ENCODE measurements at regions not wholly inside any gene's neighbourhood (a gene's known extent, or its start where the extent isn't known, plus 50 kb on each side); places are given as distances from the start of the nearest gene placed in this dataset.

DNA sequence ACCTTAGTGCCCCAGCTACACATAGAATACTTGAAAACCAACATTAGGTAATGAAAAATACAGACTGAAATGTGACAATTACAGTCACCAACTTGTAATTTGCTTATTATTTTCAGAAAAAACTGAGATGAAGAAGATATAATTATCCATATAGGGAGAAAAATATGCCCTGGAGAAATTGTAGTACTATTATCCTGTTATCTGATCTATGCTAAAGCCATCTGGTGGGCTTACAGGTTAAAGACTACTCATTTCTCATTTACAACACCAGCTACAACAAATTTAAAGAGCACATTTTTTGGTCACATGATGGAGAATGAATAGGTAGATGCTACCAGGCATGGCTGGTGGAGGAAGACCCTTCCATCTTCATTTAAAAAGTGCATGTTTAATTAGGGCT is 79.6 kb upstream of the NYAP2 start:
- H3K27me3 Mint-ChIP-seq = no peaks in the 10 kb centered on the region
- no peak for DNase-seq (ENCODE audit: low spot score, unreplicated experiment)
- H3K4me1 Mint-ChIP-seq (ENCODE audit: low read depth) = no peaks in the 10 kb centered on the region
- no peak overlapping the region for H3K27ac Mint-ChIP-seq
- H3K36me3 Mint-ChIP-seq (ENCODE audit: insufficient read depth) = no peaks in the 10 kb centered on the region
- H3K4me3 Mint-ChIP-seq (ENCODE audit: low read depth) = no peak overlapping the region
- peaks cover 11% of the 10 kb centered on the region for H3K9me3 Mint-ChIP-seq (ENCODE audit: low read depth)
- TF ChIP-seq, protein P1, sequence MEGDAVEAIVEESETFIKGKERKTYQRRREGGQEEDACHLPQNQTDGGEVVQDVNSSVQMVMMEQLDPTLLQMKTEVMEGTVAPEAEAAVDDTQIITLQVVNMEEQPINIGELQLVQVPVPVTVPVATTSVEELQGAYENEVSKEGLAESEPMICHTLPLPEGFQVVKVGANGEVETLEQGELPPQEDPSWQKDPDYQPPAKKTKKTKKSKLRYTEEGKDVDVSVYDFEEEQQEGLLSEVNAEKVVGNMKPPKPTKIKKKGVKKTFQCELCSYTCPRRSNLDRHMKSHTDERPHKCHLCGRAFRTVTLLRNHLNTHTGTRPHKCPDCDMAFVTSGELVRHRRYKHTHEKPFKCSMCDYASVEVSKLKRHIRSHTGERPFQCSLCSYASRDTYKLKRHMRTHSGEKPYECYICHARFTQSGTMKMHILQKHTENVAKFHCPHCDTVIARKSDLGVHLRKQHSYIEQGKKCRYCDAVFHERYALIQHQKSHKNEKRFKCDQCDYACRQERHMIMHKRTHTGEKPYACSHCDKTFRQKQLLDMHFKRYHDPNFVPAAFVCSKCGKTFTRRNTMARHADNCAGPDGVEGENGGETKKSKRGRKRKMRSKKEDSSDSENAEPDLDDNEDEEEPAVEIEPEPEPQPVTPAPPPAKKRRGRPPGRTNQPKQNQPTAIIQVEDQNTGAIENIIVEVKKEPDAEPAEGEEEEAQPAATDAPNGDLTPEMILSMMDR (IDR thresholded peaks at IDR 0.05; ENCODE audit: unreplicated experiment) = no peak

DNA sequence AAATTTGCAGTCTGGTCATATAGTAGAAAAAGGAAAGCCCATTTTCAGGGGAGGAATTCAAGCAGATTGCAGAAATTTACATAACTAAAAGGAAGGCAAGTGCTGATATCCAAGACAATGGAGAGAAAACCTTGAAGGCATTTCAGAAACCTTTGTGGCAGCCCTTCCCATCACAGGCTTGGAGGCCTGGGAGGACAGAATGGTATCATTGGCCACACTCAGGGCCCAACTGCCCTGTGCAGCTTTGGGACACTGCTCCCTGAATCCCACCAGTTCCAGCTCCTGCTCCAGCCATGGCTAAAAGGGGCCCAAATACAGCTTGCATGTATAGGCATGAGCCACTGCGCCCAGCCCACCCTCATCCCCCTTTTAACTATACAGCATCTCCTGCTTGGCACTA is 81.1 kb upstream of the NYAP2 start:
- Mint-ChIP-seq H3K9me3 (ENCODE audit: low read depth) (peaks cover 11% of the 10 kb centered on the region), H3K4me1 (ENCODE audit: low read depth) (no peaks in the 10 kb centered on the region)

DNA sequence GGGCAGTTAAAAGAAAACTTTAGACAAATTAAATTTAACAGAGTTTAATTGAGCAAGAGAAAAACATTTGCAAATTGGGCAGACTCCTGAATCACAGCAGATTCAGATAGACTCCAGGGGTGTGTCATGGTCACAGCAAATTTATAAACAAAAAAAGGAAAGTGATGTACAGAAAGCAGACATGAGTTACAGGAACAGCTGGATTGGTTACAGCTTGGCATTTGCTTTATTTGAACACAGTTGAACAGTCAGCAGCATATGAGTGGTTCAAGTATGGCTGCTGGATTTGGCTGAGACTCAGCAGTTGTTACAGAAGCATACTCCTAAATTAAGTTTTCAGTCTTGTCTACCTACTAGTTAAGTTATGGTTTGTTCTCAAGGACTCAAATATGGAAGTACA is 82.3 kb upstream of the NYAP2 start:
- Mint-ChIP-seq H3K4me3 (ENCODE audit: low read depth) (no peak overlapping the region), H3K36me3 (ENCODE audit: insufficient read depth) (no peaks in the 10 kb centered on the region), H3K4me1 (ENCODE audit: low read depth) (no peaks in the 10 kb centered on the region), H3K27ac (no peak overlapping the region), H3K27me3 (no peaks in the 10 kb centered on the region), H3K9me3 (ENCODE audit: low read depth) (peaks cover 11% of the 10 kb centered on the region)
- TF ChIP-seq, protein P1 (IDR thresholded peaks at IDR 0.05; ENCODE audit: unreplicated experiment) = no peak
- no peak for DNase-seq (ENCODE audit: low spot score, unreplicated experiment)

More for the DNA sequence above, 81.1 kb upstream of the NYAP2 start:
- TF ChIP-seq, protein P1 (IDR thresholded peaks at IDR 0.05; ENCODE audit: unreplicated experiment) = no peak
- H3K27ac Mint-ChIP-seq = no peak overlapping the region
- no peaks in the 10 kb centered on the region for H3K36me3 Mint-ChIP-seq (ENCODE audit: insufficient read depth)
- no peak for DNase-seq (ENCODE audit: low spot score, unreplicated experiment)
- H3K27me3 Mint-ChIP-seq = no peaks in the 10 kb centered on the region
- H3K4me3 Mint-ChIP-seq (ENCODE audit: low read depth) = no peak overlapping the region

DNA sequence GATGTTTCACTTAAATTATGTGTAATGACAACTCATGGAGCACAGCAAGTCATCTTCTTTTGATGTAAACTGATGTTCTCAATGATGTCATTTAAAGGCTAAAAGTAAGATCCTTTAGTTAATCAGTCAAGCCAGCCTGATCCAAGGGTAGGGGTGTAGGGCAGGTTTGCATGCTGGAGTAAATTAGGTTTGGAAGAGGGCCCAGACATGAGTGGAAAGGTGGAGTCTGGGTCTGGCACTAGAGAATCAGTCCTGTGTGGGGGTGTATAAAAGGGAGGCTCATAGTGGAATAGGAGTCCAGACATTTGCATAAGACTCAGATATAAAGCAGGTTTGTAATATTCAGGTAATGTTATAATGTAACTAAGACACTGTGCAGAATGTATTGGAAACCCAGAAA is 88.8 kb upstream of the NYAP2 start:
- H3K9me3 Mint-ChIP-seq (ENCODE audit: low read depth) = no peaks in the 10 kb centered on the region
- TF ChIP-seq, protein P1 (IDR thresholded peaks at IDR 0.05; ENCODE audit: unreplicated experiment) = no peak
- no peak overlapping the region for H3K4me3 Mint-ChIP-seq (ENCODE audit: low read depth)

DNA sequence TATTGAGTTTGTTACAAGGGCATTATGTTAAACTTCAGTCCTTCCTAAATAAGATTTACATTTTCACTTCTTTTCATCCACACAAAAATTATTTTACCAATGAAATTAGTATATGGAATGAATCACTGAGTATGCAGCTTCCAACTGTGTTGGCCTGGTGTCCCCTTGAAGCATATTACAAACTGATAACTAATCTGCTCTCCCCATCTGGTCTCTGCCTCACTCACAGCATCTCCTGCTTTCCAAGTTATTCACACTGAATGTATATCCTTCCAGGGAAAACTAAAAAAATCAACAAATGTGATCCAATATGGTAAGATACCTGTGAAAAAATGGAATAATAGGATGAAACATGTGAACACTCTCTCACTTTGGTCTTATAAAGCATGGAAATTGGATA is 90.0 kb upstream of the NYAP2 start:
- TF ChIP-seq, protein P1 (IDR thresholded peaks at IDR 0.05; ENCODE audit: unreplicated experiment) = no peak
- H3K9me3 Mint-ChIP-seq (ENCODE audit: low read depth) = peaks cover 4% of the 10 kb centered on the region
- H3K27me3 Mint-ChIP-seq = no peaks in the 10 kb centered on the region
- no peaks in the 10 kb centered on the region for H3K36me3 Mint-ChIP-seq (ENCODE audit: insufficient read depth)
- H3K27ac Mint-ChIP-seq = no peak overlapping the region
- no peak overlapping the region for H3K4me3 Mint-ChIP-seq (ENCODE audit: low read depth)
- H3K4me1 Mint-ChIP-seq (ENCODE audit: low read depth) = no peaks in the 10 kb centered on the region
- no peak for DNase-seq (ENCODE audit: low spot score, unreplicated experiment)

More for the DNA sequence above, 88.8 kb upstream of the NYAP2 start:
- Mint-ChIP-seq H3K36me3 (ENCODE audit: insufficient read depth) (no peaks in the 10 kb centered on the region), H3K27me3 (no peaks in the 10 kb centered on the region), H3K4me1 (ENCODE audit: low read depth) (no peaks in the 10 kb centered on the region), H3K27ac (no peak overlapping the region)
- DNase-seq (ENCODE audit: low spot score, unreplicated experiment) = no peak
